ENCODE measurements at regions not wholly inside any gene's neighbourhood (a gene's known extent, or its start where the extent isn't known, plus 50 kb on each side); places are given as distances from the start of the nearest gene placed in this dataset.

- H3K4me1 ChIP-seq (ENCODE audit: insufficient read depth, low read length, poor library complexity, severe bottlenecking): no peaks in the 10 kb centered on the region
- H3K4me3 ChIP-seq (ENCODE audit: low read depth, low read length, poor library complexity, severe bottlenecking): no peak overlapping the region
- DNase-seq (ENCODE audit: low spot score): no peak
- no peak for TF ChIP-seq CTCF (conservative IDR thresholded peaks at IDR 0.05; ENCODE audit: low read depth, low read length)
- no peak for TF ChIP-seq EZH2 (IDR thresholded peaks at IDR 0.05; ENCODE audit: borderline replicate concordance, low read depth, low read length, poor library complexity, severe bottlenecking)
- ChIA-PET CTCF (no interaction called here), POLR2A (ENCODE audit: low non-redundant PET) (interaction anchor here (0.6 kb wide), 1 partner anchor 32 kb away, joined by 3 read pairs; no protein-coding TSS in a partner anchor)
- H3K27ac ChIP-seq (ENCODE audit: low read depth, low read length, poor library complexity, severe bottlenecking): no peak overlapping the region
- intact Hi-C loops (cut with micrococcal nuclease; ENCODE audit: unreplicated experiment): no loop called here
- peaks cover 7% of the 10 kb centered on the region for H3K27me3 ChIP-seq (replicated peaks; ENCODE audit: insufficient read depth, low read depth, low read length, poor library complexity)
- H3K36me3 ChIP-seq (ENCODE audit: insufficient read depth, low read length, poor library complexity, severe bottlenecking): no peaks in the 10 kb centered on the region
- BruUV-seq (replicated peaks): no TSS peak
- H3K9me3 ChIP-seq (ENCODE audit: low read depth, low read length, poor library complexity, severe bottlenecking): no peaks in the 10 kb centered on the region
Measured at GRCh38 chr12:130098301-130099005, 63.8 kb upstream of the FZD10 start.

- H3K4me3 ChIP-seq (ENCODE audit: low read depth, low read length, poor library complexity, severe bottlenecking): no peak overlapping the region
- DNase-seq (ENCODE audit: low spot score): no peak
- BruUV-seq (replicated peaks): no TSS peak
- TF ChIP-seq EZH2 (IDR thresholded peaks at IDR 0.05; ENCODE audit: borderline replicate concordance, low read depth, low read length, poor library complexity, severe bottlenecking): no peak
- TF ChIP-seq CTCF (conservative IDR thresholded peaks at IDR 0.05; ENCODE audit: low read depth, low read length): no peak
- no peak overlapping the region for H3K27ac ChIP-seq (ENCODE audit: low read depth, low read length, poor library complexity, severe bottlenecking)
- no peaks in the 10 kb centered on the region for H3K9me3 ChIP-seq (ENCODE audit: low read depth, low read length, poor library complexity, severe bottlenecking)
- no peaks in the 10 kb centered on the region for H3K4me1 ChIP-seq (ENCODE audit: insufficient read depth, low read length, poor library complexity, severe bottlenecking)
- ChIA-PET POLR2A (ENCODE audit: low non-redundant PET) (no interaction called here), CTCF (no interaction called here)
- peaks cover 24% of the 10 kb centered on the region for H3K27me3 ChIP-seq (replicated peaks; ENCODE audit: insufficient read depth, low read depth, low read length, poor library complexity)
- H3K36me3 ChIP-seq (ENCODE audit: insufficient read depth, low read length, poor library complexity, severe bottlenecking): no peaks in the 10 kb centered on the region
- intact Hi-C loops (cut with micrococcal nuclease; ENCODE audit: unreplicated experiment): no loop called here
Measured at GRCh38 chr12:130100634-130101362, 61.5 kb upstream of the FZD10 start.

GRCh38 chr12:130101370-130101769, 60.9 kb upstream of the FZD10 start:
- BruUV-seq (replicated peaks): no TSS peak
- DNase-seq (ENCODE audit: low spot score): no peak
- CTCF ChIA-PET: no interaction called here
- H3K27me3 ChIP-seq (replicated peaks; ENCODE audit: insufficient read depth, low read depth, low read length, poor library complexity): peaks cover 25% of the 10 kb centered on the region
- intact Hi-C loops (cut with micrococcal nuclease; ENCODE audit: unreplicated experiment): no loop called here
- H3K4me1 ChIP-seq (ENCODE audit: insufficient read depth, low read length, poor library complexity, severe bottlenecking): no peaks in the 10 kb centered on the region
- no peaks in the 10 kb centered on the region for H3K9me3 ChIP-seq (ENCODE audit: low read depth, low read length, poor library complexity, severe bottlenecking)
- H3K36me3 ChIP-seq (ENCODE audit: insufficient read depth, low read length, poor library complexity, severe bottlenecking): no peaks in the 10 kb centered on the region
- H3K4me3 ChIP-seq (ENCODE audit: low read depth, low read length, poor library complexity, severe bottlenecking): no peak overlapping the region
- no peak for TF ChIP-seq EZH2 (IDR thresholded peaks at IDR 0.05; ENCODE audit: borderline replicate concordance, low read depth, low read length, poor library complexity, severe bottlenecking)
- TF ChIP-seq CTCF (conservative IDR thresholded peaks at IDR 0.05; ENCODE audit: low read depth, low read length): no peak
- POLR2A ChIA-PET (ENCODE audit: low non-redundant PET): no interaction called here
- H3K27ac ChIP-seq (ENCODE audit: low read depth, low read length, poor library complexity, severe bottlenecking): no peak overlapping the region

Data from A673 (cell line).